ENCODE measurements at regions not wholly inside any gene's neighbourhood (a gene's known extent, or its start where the extent isn't known, plus 50 kb on each side); places are given as distances from the start of the nearest gene placed in this dataset.
"Not testable (repeated sequence)": the region's sequence is repeated elsewhere in the genome, so short reads cannot be mapped to it uniquely, and the experiment has no call there.

DNA sequence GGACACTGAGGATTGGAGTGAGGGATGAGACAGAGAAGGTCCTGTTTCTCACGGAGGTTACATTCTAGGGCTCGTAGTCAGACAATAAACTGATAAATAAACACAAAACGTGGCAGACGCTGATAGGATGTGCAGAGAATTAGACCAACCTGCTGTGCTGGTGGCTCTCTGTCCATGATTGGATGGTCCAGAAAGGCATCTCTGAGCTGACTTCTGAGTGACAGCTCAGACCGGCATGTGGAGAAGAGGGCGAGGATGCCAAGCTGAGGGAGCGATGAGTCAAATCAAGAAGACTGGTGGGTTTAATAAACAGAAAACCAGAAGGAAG is 132.3 kb upstream of the TAF11L2 start:
- FAIRE-seq: no peak

DNA sequence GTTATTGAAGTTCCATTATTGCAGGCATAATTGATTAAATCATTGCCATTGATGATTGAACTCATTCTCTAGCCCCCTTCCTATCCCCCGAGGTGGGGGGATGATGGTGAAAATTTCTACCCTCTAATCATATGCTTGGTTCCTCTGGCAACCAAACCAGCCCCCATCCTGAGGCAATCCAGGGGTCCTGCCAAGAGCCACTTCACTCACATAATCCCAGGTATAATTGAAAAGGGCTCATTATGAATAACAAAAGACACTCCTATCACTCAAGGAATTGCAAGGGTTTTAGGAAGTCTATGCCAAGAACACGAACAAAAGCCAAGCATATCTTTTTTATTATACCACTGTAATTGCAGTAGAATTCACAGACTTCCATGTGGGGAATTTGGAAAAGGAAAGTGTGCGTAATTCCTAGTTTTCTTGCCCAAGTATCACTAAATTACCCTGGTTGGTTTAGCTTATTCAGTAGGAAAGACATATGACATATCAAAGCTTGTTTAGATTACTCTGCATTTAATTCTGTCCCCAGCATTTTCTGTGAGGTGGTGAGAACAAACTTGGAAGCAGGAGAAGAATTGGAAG is 130.7 kb upstream of the TAF11L2 start:
- no peak for FAIRE-seq

DNA sequence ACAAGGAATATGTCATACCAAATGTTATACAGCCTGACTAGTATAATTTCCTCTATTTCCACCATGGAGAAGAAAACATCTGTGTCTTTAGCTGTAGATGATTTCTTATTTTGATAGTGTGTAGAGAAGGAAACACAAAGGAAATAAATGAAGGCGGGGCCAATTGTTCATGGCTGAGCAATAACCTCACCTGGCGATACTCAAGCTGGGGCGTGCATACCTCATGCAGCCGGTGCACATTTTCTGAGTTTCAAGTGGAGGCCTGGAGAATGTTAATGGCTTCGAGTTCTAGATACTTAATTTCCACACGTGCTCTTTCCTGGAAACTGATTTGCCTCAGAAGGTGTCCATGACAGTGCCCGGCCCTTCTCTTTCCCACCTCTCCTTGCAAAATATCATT is 127.4 kb upstream of the TAF11L2 start:
- no peak for FAIRE-seq

DNA sequence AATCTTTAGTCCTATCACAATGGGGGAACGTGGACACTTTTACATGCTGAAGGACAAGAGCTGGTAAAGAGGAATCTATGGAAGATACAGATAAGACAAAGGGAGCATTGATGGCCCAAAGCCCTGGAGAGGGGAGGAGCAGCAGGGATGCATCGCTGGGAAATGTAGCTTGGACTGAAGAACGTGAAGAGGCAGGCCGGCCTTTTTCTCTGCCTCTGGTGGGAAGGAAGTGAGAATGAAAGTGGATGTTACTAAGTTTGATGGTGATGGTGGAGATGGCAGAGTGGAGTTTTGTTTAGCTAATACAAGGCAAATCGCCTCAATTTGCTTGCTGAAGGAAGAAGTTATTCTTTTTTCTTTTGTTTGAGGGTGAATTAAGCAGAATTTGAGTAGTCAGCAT is 124.6 kb upstream of the TAF11L2 start:
- FAIRE-seq: no peak

DNA sequence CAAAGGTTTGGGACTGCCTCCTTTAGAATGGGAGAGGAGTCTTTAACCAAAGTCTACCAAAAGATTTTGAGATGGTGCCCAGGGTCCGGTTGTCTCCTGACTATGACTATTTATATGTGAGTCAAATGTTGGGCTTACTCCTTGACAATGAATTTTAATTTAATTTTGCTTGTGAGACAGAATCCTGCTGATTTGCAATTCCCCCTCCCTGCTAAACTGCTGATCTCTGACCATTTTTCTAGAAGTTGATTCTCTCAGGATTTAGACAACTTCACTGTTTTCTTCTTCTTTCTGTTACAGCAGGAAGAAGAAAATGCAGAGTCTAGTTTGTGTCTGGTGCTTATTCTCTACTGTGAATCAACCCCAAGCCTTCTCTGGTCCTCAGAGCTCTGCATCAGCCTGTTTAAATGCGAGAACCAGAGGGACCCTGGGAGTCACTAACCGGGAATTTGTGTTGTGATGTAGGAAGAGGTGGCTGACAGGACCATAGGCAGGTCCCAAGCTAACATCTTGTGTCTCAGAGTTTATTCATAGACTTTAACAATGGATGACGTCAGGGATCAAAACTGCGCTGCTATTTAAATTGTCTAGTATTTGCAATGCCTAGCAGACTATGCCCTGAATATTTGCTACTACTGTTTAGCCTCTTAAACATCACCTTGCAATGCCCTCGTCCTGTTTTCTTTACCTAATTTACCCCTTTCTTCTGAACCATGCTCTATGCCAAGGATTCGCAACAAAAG is 124.0 kb upstream of the TAF11L2 start:
- no peak for FAIRE-seq

DNA sequence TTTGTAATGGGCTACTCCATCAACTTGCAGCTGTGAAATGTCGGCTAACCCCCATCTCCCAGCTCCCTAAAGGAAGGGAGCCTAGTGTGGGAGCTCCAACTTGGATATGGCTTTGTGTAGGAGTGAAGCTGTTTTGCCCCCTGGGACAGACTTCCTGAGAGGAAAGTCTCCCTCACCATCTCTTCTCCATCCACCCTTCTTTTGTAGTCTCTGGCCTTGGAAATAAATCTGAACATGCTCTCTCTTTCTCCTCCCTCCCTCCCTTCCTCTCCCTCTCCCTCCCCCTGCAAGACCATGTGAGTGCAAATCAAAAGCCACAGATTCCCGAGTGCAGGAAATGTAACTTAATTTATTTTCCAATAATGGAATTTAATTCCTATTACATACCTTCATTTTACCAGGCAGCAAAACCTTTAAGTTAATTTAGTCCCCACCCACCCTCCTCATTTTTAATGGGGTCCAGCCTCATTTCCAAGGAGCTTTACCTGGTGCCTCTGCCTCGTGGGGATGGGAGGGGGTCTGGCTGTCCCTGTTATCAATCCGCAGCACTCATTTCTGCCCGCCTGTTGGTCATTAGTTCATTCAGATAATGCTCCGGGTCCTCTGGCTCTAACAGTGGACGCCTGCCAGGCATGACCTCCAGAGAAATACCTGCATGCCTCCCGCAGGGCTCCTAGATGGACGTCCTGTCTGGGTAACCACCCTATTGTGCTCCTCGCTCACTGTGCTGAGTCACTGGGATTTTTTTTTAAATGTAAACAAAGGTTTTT is 122.9 kb upstream of the TAF11L2 start:
- FAIRE-seq: no peak

DNA sequence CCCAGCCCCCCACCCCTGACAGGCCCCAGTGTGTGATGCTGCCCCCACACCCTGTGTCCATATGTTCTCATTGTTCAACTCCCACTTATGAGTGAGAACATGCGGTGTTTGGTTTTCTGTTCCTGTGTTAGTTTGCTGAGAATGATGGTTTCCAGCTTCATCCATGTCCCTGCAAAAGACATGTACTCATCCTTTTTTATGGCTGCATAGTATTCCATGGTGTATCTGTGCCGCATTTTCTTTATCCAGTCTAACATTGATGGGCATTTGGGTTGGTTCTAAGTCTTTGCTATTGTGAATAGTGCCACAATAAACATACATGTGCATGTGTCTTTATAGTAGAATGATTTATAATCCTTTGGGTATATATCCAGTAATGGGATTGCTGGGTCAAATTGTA is 122.1 kb upstream of the TAF11L2 start:
- FAIRE-seq: not testable (repeated sequence)

DNA sequence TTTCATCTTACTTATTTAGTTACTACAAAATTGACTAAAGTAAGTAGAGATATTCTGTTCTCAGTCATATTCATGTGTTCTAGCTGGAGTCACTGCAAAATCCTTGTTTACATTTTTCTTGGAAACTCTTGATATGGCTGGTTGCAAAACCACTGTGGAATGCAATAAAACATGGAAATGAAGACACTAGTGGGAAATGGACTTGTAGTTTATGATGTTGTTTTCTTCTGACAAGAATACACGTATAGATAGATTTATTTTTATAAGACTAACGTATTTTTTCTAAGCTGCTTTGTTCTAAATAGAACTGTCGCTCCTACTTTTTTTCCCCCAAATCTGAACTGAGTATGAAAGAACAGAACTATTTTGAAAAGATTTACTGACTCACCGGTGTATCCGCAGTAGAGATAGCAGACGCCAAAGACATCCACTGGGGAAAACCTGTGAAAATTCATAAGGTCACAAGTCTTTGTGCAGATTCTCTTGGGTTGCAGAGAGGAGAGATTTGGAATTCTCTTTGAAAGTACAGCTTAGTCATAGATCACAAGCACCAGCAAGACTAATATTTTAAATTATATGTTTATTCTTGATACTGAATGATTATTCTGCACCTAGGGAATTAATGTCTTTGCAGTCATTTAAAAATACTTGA is 119.6 kb upstream of the TAF11L2 start:
- FAIRE-seq: peak; percentile 88

DNA sequence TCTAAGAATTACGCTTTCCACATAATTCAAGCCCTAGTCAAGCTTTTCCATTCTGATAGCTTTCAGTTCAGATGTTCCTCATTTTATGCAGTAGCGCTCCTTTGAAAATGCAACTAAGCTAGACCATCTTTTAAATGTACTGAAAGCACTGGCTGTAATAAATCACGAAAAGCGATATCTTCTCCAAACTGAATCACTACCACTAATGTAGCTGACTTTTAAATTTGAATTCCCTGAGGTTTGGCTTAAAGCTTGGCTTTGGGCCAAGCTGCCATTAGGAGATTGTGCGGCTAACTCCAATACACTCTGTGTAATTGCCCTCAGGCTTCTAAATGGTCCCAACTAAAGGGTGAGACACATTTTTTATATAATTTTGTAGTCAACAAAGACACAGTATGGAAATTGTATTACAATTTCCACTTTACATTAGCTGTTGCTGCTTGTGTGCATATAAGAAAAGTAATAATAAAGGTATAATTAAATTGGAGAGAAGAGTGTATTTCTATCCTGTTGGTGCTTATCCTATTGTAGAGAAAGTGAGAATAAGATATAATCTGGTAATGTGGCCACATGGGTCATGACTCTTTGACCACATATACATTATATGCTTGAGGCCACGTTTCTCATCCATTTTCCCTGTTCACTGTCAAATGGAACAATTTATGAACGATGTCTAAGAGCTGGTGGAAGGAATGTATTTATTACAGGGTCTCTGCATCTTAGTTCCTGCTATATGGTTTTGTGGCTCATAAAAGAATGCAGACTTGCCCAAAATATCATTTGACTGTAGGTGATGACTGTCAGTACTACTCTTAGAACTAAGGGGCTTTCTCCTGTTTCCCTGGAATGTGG is 118.7 kb upstream of the TAF11L2 start:
- no peak for FAIRE-seq

DNA sequence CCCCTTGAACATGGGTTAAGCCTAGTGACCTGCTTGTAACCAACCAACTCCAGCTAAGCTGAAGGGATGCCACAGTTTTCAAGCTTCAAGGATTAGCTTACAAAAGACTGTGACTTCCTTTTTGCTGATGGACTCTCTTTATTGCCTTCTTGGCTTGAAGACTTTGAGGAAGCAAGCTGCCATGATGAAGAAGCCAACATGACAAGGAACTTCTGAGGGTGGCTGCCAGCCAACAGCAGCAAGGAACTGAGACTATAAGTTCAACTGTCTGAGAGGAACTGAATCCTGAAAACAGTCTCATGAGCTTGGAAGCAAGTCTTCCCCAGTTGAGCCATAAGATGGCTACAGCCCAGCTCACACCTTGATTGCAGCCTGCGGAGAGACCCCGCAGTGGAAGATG is 116.1 kb upstream of the TAF11L2 start:
- no peak for FAIRE-seq

DNA sequence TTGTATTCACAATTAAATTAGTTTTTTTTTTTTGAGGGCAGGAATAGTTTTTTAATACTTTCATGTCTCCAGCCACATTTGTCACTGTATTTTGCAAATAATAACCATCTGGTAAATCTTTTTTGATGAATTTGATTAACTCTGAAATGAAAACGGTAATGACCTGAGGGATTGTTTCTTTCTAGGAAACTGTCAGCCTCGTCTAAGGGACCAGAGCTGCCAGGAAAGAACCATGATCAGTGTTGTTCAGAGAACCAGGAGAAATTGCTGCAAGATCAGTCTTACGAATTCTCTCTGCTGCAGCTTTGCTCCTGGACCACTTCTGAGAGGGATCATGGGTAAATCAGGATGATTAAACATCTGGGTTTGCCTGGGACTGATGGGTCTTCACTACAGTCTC is 114.5 kb upstream of the TAF11L2 start:
- no peak for FAIRE-seq

DNA sequence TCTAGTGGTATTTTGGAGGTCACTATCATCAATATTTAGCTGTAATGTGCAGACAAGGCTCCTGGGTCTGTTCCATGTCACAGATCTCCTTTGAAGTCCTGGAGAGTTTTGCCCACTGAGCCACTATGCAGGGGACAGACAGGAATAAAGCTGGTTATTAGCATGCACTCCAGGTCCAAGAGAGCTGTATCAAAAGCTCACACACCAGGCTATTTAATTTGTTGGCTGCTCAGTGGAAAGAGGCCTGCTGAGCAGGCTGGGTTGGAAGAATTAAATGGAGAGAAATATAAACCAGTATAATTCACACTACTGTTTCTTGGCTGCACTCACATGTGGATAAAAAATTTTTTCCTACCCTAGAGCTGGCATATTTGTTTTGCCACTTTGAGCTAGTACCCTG is 113.8 kb upstream of the TAF11L2 start:
- no peak for FAIRE-seq

DNA sequence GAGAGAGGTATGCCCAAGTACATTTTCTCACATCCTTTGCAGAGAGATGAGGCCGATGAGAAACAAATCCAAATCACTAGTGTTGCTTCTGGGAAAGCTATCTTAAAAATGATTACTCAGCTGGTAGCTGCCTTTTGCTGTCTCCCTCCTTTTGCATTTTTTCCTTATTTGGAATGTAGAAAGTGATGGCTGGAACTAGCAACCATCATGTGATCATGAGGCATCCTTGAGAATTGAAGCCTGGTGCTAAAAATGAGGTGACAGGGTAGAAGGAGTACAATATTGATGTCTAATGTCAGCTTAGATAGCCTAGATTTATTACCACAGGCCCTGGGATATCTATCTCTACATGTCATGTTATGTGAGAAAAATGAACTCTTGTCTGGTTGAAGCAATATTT is 109.3 kb upstream of the TAF11L2 start:
- FAIRE-seq: no peak

DNA sequence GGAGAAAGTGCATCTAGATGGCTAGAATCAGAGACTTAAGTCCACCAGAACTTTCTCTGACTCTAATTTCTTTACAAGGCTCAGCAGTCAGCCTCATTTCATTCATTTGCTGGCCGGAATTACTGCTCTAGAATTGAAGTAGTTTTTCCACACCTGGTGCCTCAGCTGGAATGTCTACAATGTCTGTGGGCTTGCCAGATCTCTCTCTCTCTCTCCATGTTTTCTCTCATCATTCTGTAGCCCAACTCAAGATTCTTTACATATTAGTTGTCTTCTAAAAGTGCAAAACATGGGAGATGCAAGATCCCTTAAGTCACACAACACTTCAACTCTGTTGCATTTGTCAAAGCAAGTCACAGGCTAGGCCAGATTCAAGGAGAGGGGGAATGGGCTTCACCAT is 103.9 kb upstream of the TAF11L2 start:
- FAIRE-seq: no peak

DNA sequence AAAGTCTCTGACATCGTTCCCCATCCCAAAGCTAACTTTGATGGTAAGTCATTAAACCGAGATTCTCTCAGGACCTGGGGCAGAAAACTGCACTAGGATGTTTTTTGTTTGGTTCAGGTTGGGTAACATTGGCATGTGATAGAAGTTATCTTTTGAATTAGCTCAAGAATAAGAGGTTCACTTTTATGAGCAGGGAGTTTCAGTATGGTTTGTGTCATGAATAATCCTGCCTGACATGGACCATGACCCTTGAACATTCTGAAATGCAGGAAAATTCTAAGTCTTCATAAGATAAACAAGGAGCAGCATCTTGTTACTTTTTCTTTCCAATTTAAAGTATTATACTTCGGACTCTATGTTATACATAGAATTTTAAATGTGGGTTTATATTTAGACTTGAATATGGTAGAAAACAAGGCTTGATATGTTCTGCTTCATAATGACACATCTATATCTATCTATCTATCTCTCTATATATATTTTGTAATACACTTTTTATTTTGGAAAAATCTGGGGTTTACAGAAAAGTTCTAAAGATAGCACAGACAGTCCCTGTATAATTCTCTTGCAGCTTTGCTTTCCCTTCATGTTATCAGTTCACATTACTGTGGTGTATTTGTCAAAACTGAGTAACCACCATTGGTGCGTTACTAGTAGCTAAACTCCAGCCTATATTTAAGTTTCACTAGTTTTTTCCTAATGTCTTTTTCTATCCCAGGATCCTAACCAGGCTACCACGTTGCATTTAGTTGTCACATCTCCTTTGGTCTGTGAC is 102.7 kb upstream of the TAF11L2 start:
- FAIRE-seq: no peak

DNA sequence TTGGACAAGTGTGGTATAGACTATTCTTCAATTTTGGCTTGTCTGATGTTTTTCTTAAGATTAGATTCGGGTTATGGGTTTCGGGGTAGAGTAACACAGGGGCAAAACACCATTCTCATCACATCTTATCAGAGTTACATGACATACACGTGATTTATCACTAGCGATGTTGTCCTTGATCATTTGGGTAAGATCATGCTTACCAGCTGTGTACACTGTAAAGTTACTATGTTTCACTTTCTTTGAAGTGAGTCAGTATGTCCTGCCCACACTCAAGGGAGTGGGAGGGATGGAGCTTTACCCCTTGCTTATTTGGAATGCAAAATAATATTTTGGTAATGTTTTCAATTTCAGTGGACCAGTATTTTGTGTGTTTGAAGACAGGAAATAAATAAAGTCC is 101.8 kb upstream of the TAF11L2 start:
- peak; percentile 78 for FAIRE-seq

DNA sequence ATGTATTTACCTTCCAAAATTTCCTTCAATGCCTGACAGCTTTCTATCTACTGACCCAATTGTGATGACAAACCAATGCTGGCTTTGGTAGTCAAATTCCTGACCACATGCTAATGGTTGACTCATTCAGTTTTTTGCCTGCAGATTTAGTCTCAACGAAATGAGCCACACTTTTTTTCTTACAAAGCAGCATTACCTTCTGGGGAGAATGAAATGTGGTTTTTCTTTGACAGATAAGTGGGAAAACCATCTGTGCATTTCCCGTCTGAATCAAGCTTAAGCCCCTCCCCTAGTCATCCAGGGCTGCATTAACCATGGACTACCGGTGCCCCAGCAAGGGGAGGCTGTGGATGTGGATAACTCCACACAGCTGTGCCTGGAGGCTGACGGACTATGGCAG is 99.6 kb upstream of the TAF11L2 start:
- FAIRE-seq: no peak

DNA sequence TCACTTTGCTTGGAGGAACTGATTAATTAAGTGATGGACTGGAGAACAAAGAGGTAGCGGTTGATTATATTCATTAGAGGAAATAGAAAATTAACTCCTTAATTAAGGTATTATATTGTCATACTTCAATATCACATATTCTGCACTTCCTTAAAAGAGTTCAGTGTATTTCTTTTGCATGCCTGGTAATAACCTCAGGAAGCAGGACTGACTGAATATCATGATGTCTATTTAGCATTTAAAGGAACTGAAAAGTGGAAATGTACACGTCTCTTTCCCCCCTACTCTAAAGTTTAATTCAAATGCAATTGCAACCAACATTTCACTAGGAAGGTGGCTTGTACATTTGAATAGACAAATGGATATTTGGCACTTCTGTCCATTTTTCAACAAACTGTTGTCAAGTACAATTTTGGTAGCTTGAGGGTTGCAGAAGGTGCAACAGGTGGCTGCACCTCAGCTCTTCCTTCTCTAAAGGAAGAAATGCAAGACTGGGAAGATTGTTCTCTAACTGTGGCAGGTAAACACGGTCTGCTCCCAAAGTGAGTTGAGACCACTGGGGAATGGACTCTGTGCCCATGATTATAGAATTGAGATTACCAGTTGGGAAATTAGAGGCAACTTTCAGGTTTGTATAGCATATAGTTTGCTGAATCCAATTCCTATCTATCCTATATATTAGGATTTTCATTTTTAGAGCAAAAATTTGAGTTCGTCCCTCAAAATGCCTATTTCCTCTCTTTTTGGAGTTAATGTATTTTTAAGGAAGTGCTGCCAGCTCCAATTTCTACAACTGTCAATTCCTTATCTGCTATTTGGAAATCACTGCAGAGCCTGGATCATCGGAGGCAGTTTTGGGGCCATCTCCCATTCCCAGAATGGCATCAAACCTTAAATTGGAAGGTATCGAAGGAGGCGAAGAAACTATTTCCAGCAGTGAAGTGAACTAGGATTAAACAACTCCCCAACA is 98.9 kb upstream of the TAF11L2 start:
- no peak for FAIRE-seq

DNA sequence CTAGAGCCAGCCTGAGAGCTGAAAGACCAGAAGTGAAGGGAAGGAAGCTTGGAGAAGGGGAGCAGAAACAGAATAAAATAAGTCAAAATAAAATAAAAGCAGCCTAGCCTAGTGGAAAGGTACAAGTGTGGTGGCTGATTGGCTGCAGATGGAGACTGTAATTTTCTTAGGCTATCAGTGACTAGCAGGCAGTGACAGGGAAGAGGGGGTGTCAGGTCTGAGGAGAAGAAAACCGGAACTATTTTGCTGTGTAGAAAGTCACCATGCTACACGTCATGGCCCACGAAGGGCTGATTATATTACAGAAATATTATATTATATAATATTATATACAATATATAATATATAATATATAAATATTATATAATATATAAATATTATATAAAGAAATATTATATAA is 98.1 kb upstream of the TAF11L2 start:
- FAIRE-seq: no peak

DNA sequence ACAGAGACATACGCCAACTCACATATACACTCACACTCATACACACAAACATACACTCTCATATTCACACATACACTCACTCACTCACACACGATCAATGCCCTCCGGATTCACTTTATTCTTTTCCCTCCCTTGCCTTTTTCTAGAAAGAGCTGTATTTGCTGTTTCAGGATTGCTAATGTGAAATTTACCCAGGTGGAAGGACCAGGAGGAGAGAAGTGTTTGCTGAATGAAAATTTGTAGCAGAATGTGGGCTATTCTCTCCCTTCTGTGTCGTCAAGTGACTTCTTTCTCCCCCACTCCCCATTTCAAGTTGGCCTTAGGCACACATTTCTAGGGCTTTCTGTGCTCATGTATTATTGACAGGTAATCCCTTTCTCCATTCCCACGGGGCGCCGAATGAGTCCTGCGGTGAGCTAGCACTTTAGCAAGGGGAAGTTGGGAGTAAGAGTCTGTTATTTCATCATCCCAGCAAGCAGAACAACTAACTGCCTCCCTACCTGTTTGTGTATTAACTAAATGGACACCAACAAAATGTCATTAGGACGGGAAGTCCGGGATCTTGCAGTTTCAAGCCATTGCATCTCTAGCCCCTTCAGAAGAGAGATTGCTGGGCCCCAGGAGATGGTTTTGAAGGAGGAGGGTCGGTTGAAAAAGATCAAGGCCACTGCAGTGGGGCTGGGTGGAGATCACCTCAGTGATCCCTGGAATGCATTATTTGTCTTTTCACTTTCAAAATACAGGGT is 97.1 kb upstream of the TAF11L2 start:
- no peak for FAIRE-seq
